Keratinocyte (primary cell): ENCODE measurements at regions not wholly inside any gene's neighbourhood (a gene's known extent, or its start where the extent isn't known, plus 50 kb on each side); places are given as distances from the start of the nearest gene placed in this dataset.

Experiments
- DNase-seq: peaks from one replicate; pipeline ENCODE4 v3.0.0-alpha.2; 2011; ENCODE audit warnings: low read depth, missing footprints, low spot score
- FAIRE-seq: peaks from 2 replicates; lab custom pipeline; 2011; peaks lifted over from hg19 to GRCh38; lab: Jason Lieb, UNC
- H2AFZ ChIP-seq: 2 replicates; pipeline ENCODE4 v1.6.0; 2012; ENCODE audit warnings: low read length, control low read depth, inconsistent platforms; ENCODE audit not compliant: control insufficient read depth
- H3K27ac ChIP-seq: 2 replicates; pipeline ENCODE4 v1.5.1; 2011; ENCODE audit warnings: low read length; ENCODE audit not compliant: control insufficient read depth, insufficient read depth
- H3K27me3 ChIP-seq: 3 replicates; pipeline ENCODE4 v1.6.0; 2011; ENCODE audit warnings: low read length; ENCODE audit not compliant: control insufficient read depth, insufficient read depth; ENCODE audit errors: extremely low read depth
- H3K36me3 ChIP-seq, 2 experiments: 2 replicates in 1 of 2; 3 replicates in 1 of 2; pipeline ENCODE4 v1.5.1; 2011; ENCODE audit warnings: low read length in 2 of 2, mild to moderate bottlenecking in 1 of 2; ENCODE audit not compliant: control insufficient read depth in 2 of 2, insufficient read depth in 2 of 2; ENCODE audit errors: extremely low read depth in 1 of 2
- H3K4me1 ChIP-seq: 3 replicates; pipeline ENCODE4 v1.5.1; 2011; ENCODE audit warnings: low read length; ENCODE audit not compliant: control insufficient read depth, insufficient read depth; ENCODE audit errors: extremely low read depth
- H3K4me2 ChIP-seq: 3 replicates; pipeline ENCODE4 v1.6.0; 2011; ENCODE audit warnings: low read depth, low read length; ENCODE audit not compliant: control insufficient read depth, insufficient read depth; ENCODE audit errors: extremely low read depth
- H3K4me3 ChIP-seq, 3 experiments: fragments of 200-600 bp in 1 of 3; sonication (generic) in 1 of 3; 2 replicates in 2 of 3; 3 replicates in 1 of 3; pipeline ENCODE4 v1.5.1; 2011 to 2016; ENCODE audit warnings: low read length in 3 of 3, mild to moderate bottlenecking in 3 of 3, control low read depth in 2 of 3, inconsistent platforms in 1 of 3, low read depth in 1 of 3, mixed read lengths in 1 of 3, mixed run types in 1 of 3, moderate library complexity in 1 of 3; ENCODE audit not compliant: control insufficient read depth in 2 of 3, insufficient read depth in 2 of 3; ENCODE audit errors: extremely low read depth in 1 of 3
- H3K79me2 ChIP-seq: 2 replicates; pipeline ENCODE4 v1.6.0; 2012; ENCODE audit warnings: low read length; ENCODE audit not compliant: control insufficient read depth, insufficient read depth
- H3K9ac ChIP-seq: 3 replicates; pipeline ENCODE4 v1.6.0; 2011; ENCODE audit warnings: low read length; ENCODE audit not compliant: control insufficient read depth, insufficient read depth; ENCODE audit errors: extremely low read depth
- H3K9me1 ChIP-seq: 3 replicates; pipeline ENCODE4 v1.6.0; 2011; ENCODE audit warnings: low read length; ENCODE audit not compliant: control insufficient read depth, insufficient read depth; ENCODE audit errors: extremely low read depth
- H3K9me3 ChIP-seq: 2 replicates; pipeline ENCODE4 v1.5.1; 2012; ENCODE audit warnings: low read depth, low read length; ENCODE audit not compliant: control insufficient read depth
- H4K20me1 ChIP-seq: 3 replicates; pipeline ENCODE4 v1.6.0; 2011; ENCODE audit warnings: low read length; ENCODE audit not compliant: control insufficient read depth, insufficient read depth; ENCODE audit errors: extremely low read depth
- CTCF ChIP-seq, 3 experiments: IDR thresholded peaks in 1 of 3; conservative IDR thresholded peaks in 1 of 3; optimal IDR thresholded peaks in 1 of 3; 2 replicates in 2 of 3; 3 replicates in 1 of 3; pipeline versions ENCODE3 to v1.5.1; 2011; ENCODE audit warnings: low read length in 3 of 3, mild to moderate bottlenecking in 3 of 3, moderate library complexity in 2 of 3, control low read depth in 1 of 3, inconsistent platforms in 1 of 3; ENCODE audit not compliant: insufficient read depth in 2 of 3; ENCODE audit errors: extremely low read depth in 1 of 3
- EZH2 ChIP-seq: IDR thresholded peaks from one replicate; pipeline ENCODE4 v1.6.1; 2012; ENCODE audit warnings: inconsistent platforms, mild to moderate bottlenecking, low read length, moderate library complexity
- dilution Hi-C: fragments of 300-500 bp; cut with MboI; formaldehyde crosslinking; loops from one replicate; pipeline ENCODE4 v1.7.0; 2020; ENCODE audit warnings: low sequenced_read_pairs; ENCODE audit not compliant: extremely low pct_ligation_motif_present

GRCh38 chrX:23557070-23557469, 110.2 kb upstream of the PRDX4 start:
- dilution Hi-C loops, result no loop called here
- FAIRE-seq, result no peak

GRCh38 chrX:23559975-23560374, 107.3 kb upstream of the PRDX4 start:
- DNase-seq (no peak), FAIRE-seq (no peak)
- Histone ChIP-seq H2AFZ (no peak overlapping the region), H3K9me1 (no peaks in the 10 kb centered on the region), H3K36me3 (no peaks in the 10 kb centered on the region), H3K4me2 (no peak overlapping the region), H3K9ac (no peak overlapping the region), H4K20me1 (no peaks in the 10 kb centered on the region), H3K9me3 (no peaks in the 10 kb centered on the region), H3K79me2 (no peaks in the 10 kb centered on the region), H3K27ac (no peak overlapping the region), H3K27me3 (no peaks in the 10 kb centered on the region), H3K4me3 (no peak overlapping the region), H3K4me1 (no peaks in the 10 kb centered on the region)
- TF ChIP-seq CTCF (optimal IDR thresholded peaks at IDR 0.05 in 1 of 3, IDR thresholded peaks at IDR 0.05 in 1 of 3, conservative IDR thresholded peaks at IDR 0.05 in 1 of 3; ENCODE audit: extremely low read depth in 1 of 3, insufficient read depth in 2 of 3, low read length in 3 of 3) (peak in 1 of 3 experiments; percentile 3), EZH2 (no peak)
- dilution Hi-C loops, result no loop called here

More at GRCh38 chrX:23557070-23557469, 110.2 kb upstream of the PRDX4 start:
- Histone ChIP-seq H2AFZ (no peak overlapping the region), H3K9me3 (no peaks in the 10 kb centered on the region), H3K79me2 (no peaks in the 10 kb centered on the region), H3K27ac (no peak overlapping the region), H3K4me3 (no peak overlapping the region), H3K27me3 (no peaks in the 10 kb centered on the region), H3K4me1 (no peaks in the 10 kb centered on the region), H3K36me3 (no peaks in the 10 kb centered on the region), H3K9ac (no peak overlapping the region), H3K9me1 (no peaks in the 10 kb centered on the region), H3K4me2 (no peak overlapping the region), H4K20me1 (no peaks in the 10 kb centered on the region)
- no peak for DNase-seq
- TF ChIP-seq CTCF (optimal IDR thresholded peaks at IDR 0.05 in 1 of 3, IDR thresholded peaks at IDR 0.05 in 1 of 3, conservative IDR thresholded peaks at IDR 0.05 in 1 of 3; ENCODE audit: extremely low read depth in 1 of 3, insufficient read depth in 2 of 3, low read length in 3 of 3) (no peak), EZH2 (no peak)
